NT2/D1 (cell line): ENCODE measurements at regions not wholly inside any gene's neighbourhood (a gene's known extent, or its start where the extent isn't known, plus 50 kb on each side); places are given as distances from the start of the nearest gene placed in this dataset.

Experiments
- SUZ12 ChIP-seq: IDR thresholded peaks from 2 replicates; pipeline ENCODE4 v1.6.1; 2011; ENCODE audit not compliant: insufficient read length, insufficient read depth; ENCODE audit errors: extremely low read depth
- YY1 ChIP-seq: IDR thresholded peaks from 2 replicates; pipeline ENCODE4 v1.6.1; 2011; ENCODE audit not compliant: insufficient read length, insufficient read depth

DNA sequence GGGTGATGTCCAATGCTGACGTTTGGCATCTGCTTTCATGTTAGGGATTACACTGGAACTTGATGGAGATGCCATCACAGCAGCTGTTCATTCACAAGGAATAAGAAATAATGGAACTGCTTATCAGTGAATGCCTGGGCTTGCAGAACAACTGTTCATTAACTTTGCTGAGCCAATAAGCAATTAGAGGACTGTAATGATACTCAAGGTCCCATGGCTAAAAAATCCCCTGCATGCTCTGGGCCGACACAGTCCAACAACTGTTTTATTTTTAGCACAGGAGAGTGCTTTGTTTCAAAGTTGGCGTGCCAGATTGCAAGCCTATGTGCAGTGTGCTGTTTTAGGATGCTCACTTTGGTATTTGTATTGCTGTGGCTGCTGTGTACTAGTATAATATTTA, 408.0 kb upstream of the RGPD4 start:
- no peak for TF ChIP-seq SUZ12
- TF ChIP-seq YY1, result no peak
